ENCODE measurements at regions not wholly inside any gene's neighbourhood (a gene's known extent, or its start where the extent isn't known, plus 50 kb on each side); places are given as distances from the start of the nearest gene placed in this dataset.

DNA sequence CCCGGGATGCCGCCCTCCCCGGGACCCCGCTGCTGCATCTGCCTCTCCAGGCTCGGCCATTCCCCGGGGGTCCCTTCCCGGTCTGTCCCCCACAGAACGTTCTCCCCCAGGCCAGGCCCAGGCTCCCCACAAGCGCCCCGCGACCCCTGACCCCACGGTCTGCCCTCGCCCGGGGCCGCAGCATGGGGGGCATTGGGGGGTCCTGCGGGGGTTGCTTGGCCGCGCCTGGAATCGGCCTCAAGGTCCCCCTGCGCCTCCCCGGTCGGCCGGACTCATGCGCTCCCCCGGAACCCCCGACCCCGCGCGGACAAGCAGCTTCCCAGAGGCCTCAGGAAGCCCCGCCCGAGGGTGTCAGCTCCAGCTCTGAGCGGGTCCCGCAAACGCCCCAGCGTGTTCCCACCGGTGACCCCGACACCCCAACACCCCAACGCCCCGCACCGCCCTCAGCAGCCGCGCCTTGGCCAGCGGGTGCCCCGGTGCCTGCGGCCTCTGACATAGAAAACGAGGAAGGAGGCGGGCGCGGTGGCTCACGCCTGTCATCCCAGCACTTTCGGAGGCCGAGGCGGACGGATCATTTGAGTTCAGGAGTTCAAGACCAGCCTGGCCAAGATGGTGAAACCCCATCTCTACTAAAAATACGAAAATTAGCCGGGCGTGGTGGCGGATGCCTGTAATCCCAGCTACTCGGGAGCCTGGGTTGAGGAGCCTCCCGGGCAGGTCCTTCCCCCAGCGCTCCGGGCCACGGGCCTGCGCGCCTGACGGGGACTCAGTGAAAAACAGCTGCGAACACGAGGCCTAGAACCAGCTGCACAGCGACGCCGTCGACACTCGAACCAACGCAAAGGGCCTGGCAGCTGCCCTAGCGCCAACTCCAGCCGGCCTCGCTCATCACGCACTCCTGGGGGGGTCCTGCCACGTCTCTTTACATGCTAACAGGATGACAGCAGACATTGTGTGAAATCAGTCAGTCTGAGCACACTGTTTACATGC, 61.8 kb upstream of the CTDP1 start:
- no peaks in the 10 kb centered on the region for H3K9me3 ChIP-seq
- no peak for DNase-seq
- no peak overlapping the region for H3K9ac ChIP-seq (ENCODE audit: low read depth in 2 of 2, low read length in 2 of 2)
- TF ChIP-seq, protein P1, sequence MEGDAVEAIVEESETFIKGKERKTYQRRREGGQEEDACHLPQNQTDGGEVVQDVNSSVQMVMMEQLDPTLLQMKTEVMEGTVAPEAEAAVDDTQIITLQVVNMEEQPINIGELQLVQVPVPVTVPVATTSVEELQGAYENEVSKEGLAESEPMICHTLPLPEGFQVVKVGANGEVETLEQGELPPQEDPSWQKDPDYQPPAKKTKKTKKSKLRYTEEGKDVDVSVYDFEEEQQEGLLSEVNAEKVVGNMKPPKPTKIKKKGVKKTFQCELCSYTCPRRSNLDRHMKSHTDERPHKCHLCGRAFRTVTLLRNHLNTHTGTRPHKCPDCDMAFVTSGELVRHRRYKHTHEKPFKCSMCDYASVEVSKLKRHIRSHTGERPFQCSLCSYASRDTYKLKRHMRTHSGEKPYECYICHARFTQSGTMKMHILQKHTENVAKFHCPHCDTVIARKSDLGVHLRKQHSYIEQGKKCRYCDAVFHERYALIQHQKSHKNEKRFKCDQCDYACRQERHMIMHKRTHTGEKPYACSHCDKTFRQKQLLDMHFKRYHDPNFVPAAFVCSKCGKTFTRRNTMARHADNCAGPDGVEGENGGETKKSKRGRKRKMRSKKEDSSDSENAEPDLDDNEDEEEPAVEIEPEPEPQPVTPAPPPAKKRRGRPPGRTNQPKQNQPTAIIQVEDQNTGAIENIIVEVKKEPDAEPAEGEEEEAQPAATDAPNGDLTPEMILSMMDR (IDR thresholded peaks at IDR 0.05) = no peak
- intact Hi-C loops (cut with DNase I) = no loop called here
- no peaks in the 10 kb centered on the region for H3K4me1 ChIP-seq
- H3K36me3 ChIP-seq = no peaks in the 10 kb centered on the region
- H3K27me3 ChIP-seq = no peaks in the 10 kb centered on the region
- no peak overlapping the region for H3K4me3 ChIP-seq
- no peak overlapping the region for H3K27ac ChIP-seq

DNA sequence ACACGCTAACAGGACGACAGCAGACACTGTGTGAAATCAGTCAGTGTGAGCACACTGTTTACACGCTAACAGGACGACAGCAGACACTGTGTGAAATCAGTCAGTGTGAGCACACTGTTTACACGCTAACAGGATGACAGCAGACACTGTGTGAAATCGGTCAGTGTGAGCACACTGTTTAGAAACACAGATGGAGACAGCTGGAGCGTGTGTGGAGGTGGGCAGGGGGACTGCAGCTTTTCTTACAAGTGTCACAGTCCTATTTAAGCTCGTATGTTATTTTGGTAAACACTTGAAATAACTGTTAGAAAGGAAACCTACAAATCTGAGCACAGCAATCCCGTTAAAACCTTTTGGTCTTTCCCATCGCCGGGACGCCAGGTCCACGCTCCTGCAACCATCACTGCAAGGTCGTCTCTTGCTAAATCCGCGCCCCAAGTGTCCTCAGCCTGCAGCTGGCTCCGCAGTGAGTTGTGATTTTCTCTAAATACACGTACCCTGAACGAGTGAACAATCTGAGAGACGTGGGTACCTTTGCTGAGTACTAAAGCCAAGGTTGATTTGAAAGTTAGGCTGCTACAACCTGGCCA, 58.9 kb upstream of the CTDP1 start:
- no peaks in the 10 kb centered on the region for H3K36me3 ChIP-seq
- H3K9ac ChIP-seq (ENCODE audit: low read depth in 2 of 2, low read length in 2 of 2) = no peak overlapping the region
- no peak for DNase-seq
- TF ChIP-seq, protein P1 (IDR thresholded peaks at IDR 0.05) = no peak
- H3K9me3 ChIP-seq = no peaks in the 10 kb centered on the region
- H3K4me3 ChIP-seq = no peak overlapping the region
- H3K4me1 ChIP-seq = no peaks in the 10 kb centered on the region
- no peaks in the 10 kb centered on the region for H3K27me3 ChIP-seq
- no peak overlapping the region for H3K27ac ChIP-seq
- intact Hi-C loops (cut with DNase I) = no loop called here

DNA sequence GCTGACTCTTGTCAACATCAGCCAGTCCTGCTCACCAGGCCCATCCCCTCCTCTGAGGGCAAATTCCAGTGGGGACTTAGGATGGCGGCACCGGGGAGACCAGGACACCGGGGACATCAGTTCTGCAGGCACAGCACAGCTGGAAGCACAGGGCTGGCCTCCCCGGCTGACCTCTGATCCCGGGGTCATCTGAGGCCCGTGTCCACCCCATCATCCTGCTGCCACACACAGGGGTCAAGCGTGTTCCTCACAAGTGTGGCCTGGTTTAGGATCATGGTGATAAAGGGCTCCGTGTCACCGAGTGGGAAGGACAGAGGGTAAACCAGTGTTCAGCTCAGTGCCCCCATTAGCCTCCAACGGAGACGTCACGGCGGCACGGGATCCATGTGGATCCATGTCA, 58.1 kb upstream of the CTDP1 start:
- DNase-seq = no peak
- no peak overlapping the region for H3K27ac ChIP-seq
- no peak overlapping the region for H3K9ac ChIP-seq (ENCODE audit: low read depth in 2 of 2, low read length in 2 of 2)
- no peaks in the 10 kb centered on the region for H3K27me3 ChIP-seq
- H3K4me1 ChIP-seq = no peaks in the 10 kb centered on the region
- TF ChIP-seq, protein P1 (IDR thresholded peaks at IDR 0.05) = no peak
- H3K4me3 ChIP-seq = no peak overlapping the region
- H3K36me3 ChIP-seq = no peaks in the 10 kb centered on the region
- intact Hi-C loops (cut with DNase I) = no loop called here
- H3K9me3 ChIP-seq = no peaks in the 10 kb centered on the region

DNA sequence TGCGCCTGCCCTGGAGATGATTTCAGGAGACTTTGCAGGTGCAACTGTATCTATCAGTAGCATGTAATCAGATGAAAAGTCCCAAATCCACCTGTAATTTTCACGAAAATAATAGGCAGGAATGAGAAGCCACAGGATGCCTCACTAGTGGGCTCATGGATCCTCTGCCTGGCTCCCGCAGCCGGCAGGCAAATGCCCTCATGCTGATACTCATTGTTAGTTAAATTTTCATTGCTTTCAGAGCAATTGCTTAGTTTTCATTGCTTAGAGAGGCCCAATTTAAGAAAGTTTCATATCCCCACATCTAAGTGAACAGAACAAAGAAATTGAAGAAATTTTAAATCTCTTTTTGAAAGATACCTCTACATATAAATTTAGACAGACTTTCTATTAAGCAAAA, 57.6 kb upstream of the CTDP1 start:
- Histone ChIP-seq H3K4me3 (no peak overlapping the region), H3K36me3 (no peaks in the 10 kb centered on the region), H3K27ac (no peak overlapping the region), H3K27me3 (no peaks in the 10 kb centered on the region), H3K9me3 (no peaks in the 10 kb centered on the region), H3K9ac (ENCODE audit: low read depth in 2 of 2, low read length in 2 of 2) (no peak overlapping the region), H3K4me1 (no peaks in the 10 kb centered on the region)
- intact Hi-C loops (cut with DNase I) = no loop called here
- TF ChIP-seq, protein P1 (IDR thresholded peaks at IDR 0.05) = no peak
- no peak for DNase-seq

DNA sequence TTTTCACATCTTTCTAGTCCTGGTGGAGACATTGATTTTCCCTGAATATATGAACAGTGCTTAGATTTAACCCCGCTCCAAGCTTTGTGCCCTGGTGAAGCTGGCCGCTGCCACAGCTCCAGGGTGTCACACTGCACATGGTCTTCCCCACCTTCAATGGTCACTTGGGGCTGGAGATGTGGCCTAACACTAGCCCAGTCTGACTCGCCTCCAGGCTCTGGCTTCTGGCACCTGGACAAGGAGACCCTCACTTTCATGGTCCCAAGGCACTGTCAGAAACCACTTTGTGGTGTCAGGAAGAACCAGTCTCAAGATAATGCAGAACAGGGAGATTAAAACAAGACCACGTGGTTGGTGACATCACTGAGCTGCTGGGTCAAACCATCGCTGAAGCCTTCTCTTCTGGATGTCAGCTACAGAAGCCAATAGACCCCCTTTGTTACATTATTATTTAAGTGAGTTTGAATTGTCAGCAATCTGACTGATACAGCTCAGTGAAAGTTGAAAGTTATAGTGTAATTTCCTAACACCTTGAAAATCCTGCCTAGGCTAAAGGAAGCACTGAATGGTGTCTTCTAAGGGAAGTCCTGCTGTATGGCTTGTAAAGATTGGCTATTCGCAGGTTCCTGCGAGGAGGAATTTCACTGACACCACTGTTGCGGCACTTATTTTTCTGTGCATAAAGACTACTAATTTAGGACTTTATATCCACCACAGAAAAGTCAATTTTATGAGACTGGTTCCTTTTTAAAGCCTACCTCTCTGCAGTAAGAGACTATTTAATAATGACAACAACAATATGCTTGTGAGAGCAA, 55.0 kb upstream of the CTDP1 start:
- H3K9me3 ChIP-seq = no peaks in the 10 kb centered on the region
- no peak for DNase-seq
- H3K4me3 ChIP-seq = no peak overlapping the region
- TF ChIP-seq, protein P1 (IDR thresholded peaks at IDR 0.05) = no peak
- H3K36me3 ChIP-seq = no peaks in the 10 kb centered on the region
- H3K27ac ChIP-seq = no peak overlapping the region
- no peak overlapping the region for H3K9ac ChIP-seq (ENCODE audit: low read depth in 2 of 2, low read length in 2 of 2)
- intact Hi-C loops (cut with DNase I) = no loop called here
- no peaks in the 10 kb centered on the region for H3K27me3 ChIP-seq
- H3K4me1 ChIP-seq = no peaks in the 10 kb centered on the region

Measured in colonic mucosa (tissue), 4 donors.